ENCODE measurements at regions not wholly inside any gene's neighbourhood (a gene's known extent, or its start where the extent isn't known, plus 50 kb on each side); places are given as distances from the start of the nearest gene placed in this dataset.

- DNase-seq (ENCODE audit: low spot score): no peak
Measured at GRCh38 chr1:29645586-29645985, 409.3 kb downstream of the PTPRU start.

DNA sequence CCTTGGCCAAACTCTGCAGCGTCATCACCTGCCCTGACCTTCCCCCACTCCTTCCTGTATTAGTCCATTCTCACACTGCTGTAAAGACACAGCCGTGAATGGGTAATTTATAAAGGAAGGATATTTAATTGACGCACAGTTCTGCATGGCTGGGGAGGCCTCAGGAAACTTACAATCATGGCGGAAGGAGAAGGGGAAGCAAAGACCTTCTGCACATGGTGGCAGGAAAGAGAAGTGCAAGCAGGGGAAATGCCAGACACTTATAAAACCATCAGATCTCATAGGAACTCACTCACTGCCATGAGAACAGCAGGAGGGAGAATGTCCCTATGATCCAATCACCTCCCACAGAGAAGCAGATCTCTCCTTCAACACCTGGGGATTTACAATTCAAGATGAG, 408.5 kb downstream of the PTPRU start:
- DNase-seq (ENCODE audit: low spot score): no peak

- no peak for DNase-seq (ENCODE audit: low spot score)
Measured at GRCh38 chr1:29643838-29644440, 407.6 kb downstream of the PTPRU start.

- DNase-seq (ENCODE audit: low spot score): no peak
Measured at GRCh38 chr1:29643281-29643680, 407.0 kb downstream of the PTPRU start.

- no peak for DNase-seq (ENCODE audit: low spot score)
Measured at GRCh38 chr1:29642519-29642918, 406.2 kb downstream of the PTPRU start.

DNA sequence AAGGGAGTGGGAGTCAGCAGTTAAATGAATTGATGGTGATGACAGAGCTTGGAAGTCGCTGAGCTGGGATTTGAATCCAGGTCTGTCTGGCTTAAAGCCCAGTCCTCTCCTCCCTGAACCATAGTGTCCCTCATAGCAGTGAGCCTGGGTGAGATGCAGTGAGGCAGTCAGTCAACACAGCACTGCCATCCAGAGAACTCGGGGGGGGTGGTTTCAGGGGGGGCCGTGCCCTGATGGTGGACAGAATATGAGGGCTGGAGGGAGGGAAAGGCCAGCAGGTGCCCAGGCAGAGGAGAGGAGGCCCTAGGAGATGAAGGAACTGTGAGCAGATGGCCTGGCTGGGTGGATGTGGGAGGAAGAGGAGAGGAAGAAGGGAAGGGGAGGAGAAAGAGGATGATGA, 405.6 kb downstream of the PTPRU start:
- DNase-seq (ENCODE audit: low spot score): no peak

DNA sequence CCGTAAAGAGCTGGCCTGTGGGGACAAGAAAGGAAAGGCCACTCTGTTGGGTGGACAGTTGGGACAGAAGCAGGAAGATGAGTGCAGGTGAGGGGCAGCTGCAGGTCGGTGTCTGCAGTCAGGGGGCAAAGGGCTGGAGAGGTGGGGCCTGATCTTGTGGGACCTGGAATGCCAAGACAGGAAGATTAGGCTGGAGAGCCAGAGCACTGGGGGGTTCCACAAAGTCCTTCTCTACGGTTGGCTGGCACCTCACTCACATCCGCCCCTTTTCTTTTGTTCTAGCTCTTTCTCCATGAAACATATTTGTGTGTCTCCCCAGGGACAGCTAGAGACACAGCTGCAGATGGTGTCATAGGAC, 404.1 kb downstream of the PTPRU start:
- DNase-seq (ENCODE audit: low spot score): no peak

DNA sequence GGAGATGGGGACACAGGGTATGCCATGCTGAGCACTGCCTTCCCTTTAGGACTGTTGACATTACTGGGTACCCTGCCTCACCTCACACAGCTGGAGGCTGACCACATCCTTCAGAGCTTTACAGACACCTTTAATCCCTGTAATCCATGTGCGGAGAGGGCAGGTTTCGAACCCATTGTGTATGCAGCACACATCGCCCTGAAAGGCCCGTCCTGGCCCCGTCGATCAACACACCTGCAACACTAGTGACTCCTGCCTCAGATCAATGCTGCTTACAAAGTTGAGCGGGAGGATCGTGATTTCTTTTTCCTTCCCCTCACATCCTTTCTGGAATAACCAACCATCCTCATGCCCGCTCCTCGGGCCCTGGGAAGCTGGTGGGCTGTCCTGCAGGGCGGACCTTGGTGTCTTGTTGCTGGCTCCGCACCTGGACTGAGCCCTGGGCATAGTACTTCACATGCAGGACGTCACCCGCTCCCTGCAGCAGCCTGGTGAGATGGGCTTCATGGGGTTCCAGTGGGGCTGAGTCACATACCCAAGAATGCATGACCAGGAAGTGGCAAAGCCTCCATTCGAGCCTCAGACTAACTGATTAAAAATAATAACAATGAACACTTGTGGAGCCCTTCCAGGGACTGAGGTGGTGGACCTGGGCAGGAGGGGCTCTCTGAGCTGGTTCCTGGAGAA, 403.6 kb downstream of the PTPRU start:
- no peak for DNase-seq (ENCODE audit: low spot score)

GRCh38 chr1:29639156-29639736, 402.9 kb downstream of the PTPRU start:
- no peak for DNase-seq (ENCODE audit: low spot score)

DNA sequence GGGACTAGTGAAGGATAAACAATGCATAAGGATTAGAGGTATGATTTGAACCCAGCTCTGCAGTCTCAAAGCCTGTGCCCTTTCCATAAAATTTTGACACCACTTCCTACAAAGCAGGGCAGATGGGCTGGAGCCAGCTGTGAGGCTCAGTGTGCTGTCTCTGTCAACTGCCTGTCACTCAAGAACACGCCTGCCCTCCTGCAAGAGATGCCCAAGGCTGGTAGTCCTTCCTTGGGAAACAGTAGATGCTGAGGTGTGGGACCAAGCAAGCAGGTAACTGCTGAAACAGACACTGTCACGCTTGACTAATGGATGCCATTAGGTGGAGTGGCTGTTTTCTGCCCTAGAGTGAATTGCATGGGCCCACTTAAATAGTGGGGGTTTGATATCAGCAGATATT, 402.0 kb downstream of the PTPRU start:
- DNase-seq (ENCODE audit: low spot score): no peak

DNA sequence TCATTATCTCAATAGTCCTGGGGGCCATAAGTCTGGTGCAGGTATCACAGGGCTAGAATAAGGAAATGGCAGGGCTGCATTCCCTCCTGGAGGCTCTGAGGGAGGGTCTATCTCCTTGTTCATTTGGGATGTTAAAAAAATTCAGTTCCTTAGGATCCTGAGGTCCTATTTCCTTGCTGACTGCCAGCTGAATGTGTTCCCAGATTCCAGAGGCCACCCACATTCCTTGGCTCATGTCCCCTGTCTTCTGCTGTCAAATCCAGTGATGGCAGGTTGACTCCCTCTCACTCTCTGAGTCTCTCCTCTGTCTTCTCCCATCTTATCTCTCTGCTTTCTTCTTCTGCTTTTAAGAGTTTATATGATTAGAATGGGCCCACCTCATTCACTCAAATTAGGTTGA, 400.6 kb downstream of the PTPRU start:
- DNase-seq (ENCODE audit: low spot score): no peak

- no peak for DNase-seq (ENCODE audit: low spot score)
Measured at GRCh38 chr1:29635501-29636263, 399.4 kb downstream of the PTPRU start.

DNA sequence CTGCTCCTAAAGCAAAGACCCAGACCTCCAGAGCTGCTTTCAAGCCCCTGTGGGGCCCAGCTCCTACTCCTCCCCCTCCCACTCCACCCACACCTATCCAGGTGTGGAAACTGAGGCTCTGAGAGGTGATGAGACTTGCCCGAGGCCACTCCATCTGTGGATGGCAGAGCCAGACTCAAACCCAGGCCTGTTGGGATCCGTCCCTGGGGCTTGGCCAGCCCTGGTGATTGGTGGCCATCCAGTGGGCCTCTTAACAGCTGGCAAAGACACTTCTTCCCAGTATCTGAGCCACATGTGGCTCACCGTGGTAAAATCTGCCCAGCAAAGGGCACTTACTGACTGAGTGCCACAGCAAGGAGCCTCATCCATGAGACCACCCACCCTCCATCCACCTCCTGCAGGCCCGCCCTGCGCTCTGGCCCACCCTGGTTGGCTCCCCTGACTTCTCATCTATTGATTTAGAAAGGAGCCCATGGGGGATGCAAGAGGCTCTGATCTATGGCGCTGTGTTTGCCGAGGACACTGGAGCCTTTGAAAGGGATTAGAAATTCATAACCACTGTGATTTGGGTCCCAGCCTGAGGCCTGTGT, 398.5 kb downstream of the PTPRU start:
- DNase-seq (ENCODE audit: low spot score): no peak

DNA sequence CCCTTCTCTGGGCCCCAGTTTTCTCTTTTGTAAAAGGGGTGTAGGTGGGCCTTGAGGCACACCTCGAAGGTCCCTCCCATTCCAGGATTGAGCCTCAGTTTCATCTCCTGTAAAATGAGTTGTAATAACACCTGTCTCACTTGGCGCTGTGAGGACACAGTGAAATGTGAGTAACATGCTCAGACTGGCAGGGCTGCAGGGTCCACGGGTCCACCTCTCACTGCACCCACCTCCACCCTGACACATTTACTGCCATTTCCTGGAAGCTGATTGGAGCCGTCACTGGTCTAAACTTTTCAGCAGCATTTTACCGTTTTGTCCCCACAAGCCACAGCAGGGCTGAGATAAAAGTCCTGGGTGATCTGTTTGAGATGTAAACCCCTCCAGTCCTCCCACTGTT, 398.0 kb downstream of the PTPRU start:
- no peak for DNase-seq (ENCODE audit: low spot score)

DNA sequence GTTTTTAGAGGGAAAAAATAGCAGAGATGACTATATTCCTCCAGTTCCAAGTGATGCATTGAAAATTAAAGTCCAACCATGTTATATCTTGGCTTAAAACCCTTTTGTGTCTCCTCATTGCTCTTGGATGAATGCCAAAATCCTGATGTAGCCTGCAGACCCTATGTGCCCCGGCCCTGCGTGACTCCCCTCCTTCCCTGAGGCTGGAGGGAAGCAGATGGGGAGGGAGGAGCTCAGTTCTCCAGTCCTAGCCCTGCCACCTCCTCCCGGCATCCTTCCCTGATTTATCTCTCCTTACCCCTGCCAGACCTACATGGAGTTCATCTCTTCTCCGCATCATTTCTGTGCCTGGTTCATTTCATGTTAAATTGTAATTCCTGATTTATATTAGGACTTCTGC, 397.4 kb downstream of the PTPRU start:
- DNase-seq (ENCODE audit: low spot score): no peak

GRCh38 chr1:29632806-29633615, 396.7 kb downstream of the PTPRU start:
- DNase-seq (ENCODE audit: low spot score): no peak

DNA sequence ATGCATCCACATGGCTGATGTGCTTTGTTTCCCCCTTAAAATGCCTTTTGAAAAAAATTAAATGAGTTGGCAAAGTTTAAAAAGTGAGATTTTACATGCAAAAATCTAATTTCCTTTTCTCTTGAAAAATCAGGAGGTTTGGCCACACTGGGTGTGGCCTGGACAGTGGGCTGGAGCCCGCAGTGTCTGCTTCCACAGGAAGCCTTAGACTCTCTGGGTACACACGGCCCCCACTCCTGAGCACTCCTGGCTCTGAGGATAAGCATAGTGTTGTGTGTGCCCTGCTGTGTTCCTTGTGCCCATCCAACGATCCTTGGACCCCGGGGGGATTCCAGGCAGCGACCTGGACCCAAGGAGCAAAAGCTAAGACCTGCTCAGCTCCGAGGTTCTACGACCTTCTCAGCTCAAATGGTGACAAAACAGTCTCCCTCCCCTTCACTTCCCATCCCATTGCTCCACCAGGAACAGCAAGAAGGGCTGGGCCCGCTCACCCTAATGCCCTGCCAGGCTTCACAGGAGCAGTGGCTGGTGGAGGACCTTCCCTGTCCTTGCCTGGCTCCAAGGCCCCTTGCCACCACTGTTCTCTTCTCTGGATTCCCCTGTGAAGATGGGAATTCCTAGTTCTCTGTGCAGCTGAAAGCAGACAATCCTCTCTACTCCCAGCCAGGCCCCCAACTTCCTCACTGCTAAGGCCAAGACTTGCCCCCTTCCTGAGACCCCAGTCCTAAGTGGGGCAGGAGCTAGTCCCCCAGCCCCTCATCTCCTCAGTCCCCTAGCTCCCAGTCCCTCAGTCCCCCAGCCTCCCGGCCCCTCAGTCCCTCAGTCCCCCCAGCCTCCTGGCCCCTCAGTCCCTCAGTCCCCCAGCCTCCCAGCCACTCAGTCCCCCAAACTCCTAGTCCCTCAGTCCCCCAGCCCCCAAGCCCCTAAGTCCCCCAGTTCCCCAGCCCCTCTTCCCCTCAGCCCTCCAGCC, 395.8 kb downstream of the PTPRU start:
- no peak for DNase-seq (ENCODE audit: low spot score)

- no peak for DNase-seq (ENCODE audit: low spot score)
Measured at GRCh38 chr1:29631361-29631760, 395.0 kb downstream of the PTPRU start.

- no peak for DNase-seq (ENCODE audit: low spot score)
Measured at GRCh38 chr1:29630756-29631155, 394.4 kb downstream of the PTPRU start.

DNA sequence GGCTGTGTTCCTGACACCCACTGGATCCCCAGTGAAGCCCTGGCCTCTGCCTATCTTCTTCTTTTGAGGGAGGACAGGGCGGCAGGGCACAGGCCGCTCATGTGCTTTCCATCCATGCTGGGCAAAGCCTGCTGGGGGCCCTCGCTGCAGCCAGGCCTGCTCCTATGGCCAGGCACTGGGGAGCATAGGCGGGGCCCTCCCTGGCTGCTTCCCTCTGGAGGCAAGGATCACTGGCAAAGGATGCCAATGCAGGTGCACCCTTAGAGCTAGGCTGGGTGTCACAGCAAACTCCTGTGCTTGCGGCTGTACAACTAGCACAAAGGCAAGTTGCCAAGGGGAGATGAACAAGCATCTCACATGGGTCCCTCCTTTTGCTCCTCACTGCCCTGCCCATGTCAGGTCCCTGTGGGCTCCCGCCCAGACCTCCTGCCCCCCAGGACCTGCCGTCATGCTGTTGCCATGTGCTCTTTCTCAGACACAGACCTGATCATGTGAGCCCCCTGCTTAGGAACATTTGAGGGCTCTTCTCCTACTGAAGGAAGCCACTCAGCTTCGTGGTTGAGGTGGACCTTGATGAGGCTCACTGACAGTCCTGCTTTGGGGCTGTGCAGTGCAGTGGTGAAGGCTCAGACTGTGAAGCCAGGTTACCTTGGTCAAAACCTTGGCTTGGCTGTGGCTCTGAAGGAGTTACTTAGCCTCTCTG, 393.6 kb downstream of the PTPRU start:
- DNase-seq (ENCODE audit: low spot score): no peak
